ENCODE measurements at regions not wholly inside any gene's neighbourhood (a gene's known extent, or its start where the extent isn't known, plus 50 kb on each side); places are given as distances from the start of the nearest gene placed in this dataset.

DNA sequence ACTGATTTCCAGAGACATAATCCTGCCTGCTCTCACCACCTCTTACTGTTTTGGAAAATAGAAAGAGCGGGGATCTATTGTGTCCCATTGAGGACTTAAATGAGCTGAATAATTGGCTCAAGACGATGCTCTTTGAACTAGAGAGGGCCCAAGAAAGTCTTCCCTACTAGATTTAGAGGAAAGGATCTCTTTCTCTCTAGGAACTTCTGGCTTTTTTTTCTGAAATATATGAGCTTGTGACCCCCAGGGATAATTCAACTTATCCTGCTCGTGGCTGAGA lies 461.4 kb upstream of the KIRREL3 start:
- H3K36me3 Mint-ChIP-seq: no peaks in the 10 kb centered on the region
- H3K4me3 Mint-ChIP-seq: no peak overlapping the region
- Histone ChIP-seq H3K4me3 (ENCODE audit: low read length) (no peak overlapping the region), H3K9me3 (ENCODE audit: control insufficient read depth in 2 of 3, low read length in 3 of 3) (no peaks in the 10 kb centered on the region), H3K27ac (ENCODE audit: low read depth, low read length) (no peak overlapping the region), H3K27me3 (ENCODE audit: control insufficient read depth in 2 of 2, insufficient read depth in 2 of 2, low read length in 2 of 2) (no peaks in the 10 kb centered on the region), H3K4me1 (ENCODE audit: control insufficient read depth in 2 of 2, insufficient read depth in 2 of 2, low read length in 2 of 2) (no peaks in the 10 kb centered on the region), H3K36me3 (ENCODE audit: control insufficient read depth in 2 of 3, insufficient read depth in 3 of 3, low read length in 3 of 3) (no peaks in the 10 kb centered on the region)
- no peak for DNase-seq
- peaks cover 0 to 10% (median 6%) of the 10 kb centered on the region in 5 donors for H3K27me3 Mint-ChIP-seq
- no peaks in the 10 kb centered on the region for H3K4me1 Mint-ChIP-seq
- ATAC-seq: no peak
- H3K27ac Mint-ChIP-seq: no peak overlapping the region
- ChIA-PET CTCF (no interaction called here), POLR2A (no interaction called here)
- peaks cover 0 to 4% (median 0%) of the 10 kb centered on the region in 11 donors for H3K9me3 Mint-ChIP-seq
- intact Hi-C loops (cut with micrococcal nuclease): no loop called here

DNA sequence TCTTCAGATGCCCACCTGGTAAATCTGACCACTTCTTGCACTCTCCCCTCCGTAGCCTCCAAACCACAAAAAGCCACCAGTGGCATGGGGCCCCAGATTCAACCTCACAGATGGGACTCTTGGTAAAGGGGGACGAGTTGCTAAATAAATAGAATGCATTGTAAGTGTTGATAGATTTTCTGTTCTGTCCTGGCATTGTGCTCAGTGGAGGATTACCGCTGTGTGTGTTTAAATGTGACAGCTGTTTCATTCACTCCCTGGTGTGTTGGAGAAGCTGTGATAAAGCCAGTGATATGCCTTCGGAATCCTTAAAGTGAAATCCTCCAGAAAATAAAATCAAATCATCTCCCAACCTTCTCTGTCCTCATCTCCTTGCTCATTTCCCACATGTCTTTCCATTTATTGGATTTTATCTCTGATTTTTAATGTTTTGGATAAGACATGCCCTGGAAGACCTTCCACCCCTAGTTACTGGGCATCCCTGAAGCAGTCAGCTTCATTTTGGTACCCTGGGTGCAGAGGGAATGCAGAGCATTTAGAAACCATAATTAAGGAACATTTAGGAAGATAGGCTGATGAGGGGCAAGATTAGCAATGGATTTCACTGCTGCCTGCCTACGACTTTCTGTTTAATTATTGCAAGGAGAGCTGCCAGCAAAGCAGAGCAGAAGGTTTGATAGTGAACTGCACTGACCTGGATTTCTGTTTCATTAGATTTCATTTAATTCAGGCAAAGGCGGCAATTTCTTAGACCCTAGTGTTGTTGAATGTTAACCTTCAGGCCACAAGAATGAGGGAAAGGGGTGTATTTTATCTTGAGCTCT lies 460.9 kb upstream of the KIRREL3 start:
- Mint-ChIP-seq H3K4me3 (no peak overlapping the region), H3K27me3 (peaks cover 0 to 10% (median 6%) of the 10 kb centered on the region in 5 donors), H3K27ac (no peak overlapping the region), H3K4me1 (no peaks in the 10 kb centered on the region), H3K36me3 (no peaks in the 10 kb centered on the region), H3K9me3 (peaks cover 0 to 4% (median 0%) of the 10 kb centered on the region in 11 donors)
- POLR2A ChIA-PET: no interaction called here
- Histone ChIP-seq H3K4me1 (ENCODE audit: control insufficient read depth in 2 of 2, insufficient read depth in 2 of 2, low read length in 2 of 2) (no peaks in the 10 kb centered on the region), H3K9me3 (ENCODE audit: control insufficient read depth in 2 of 3, low read length in 3 of 3) (no peaks in the 10 kb centered on the region), H3K27me3 (ENCODE audit: control insufficient read depth in 2 of 2, insufficient read depth in 2 of 2, low read length in 2 of 2) (no peaks in the 10 kb centered on the region), H3K36me3 (ENCODE audit: control insufficient read depth in 2 of 3, insufficient read depth in 3 of 3, low read length in 3 of 3) (no peaks in the 10 kb centered on the region), H3K4me3 (ENCODE audit: low read length) (no peak overlapping the region), H3K27ac (ENCODE audit: low read depth, low read length) (no peak overlapping the region)
- ATAC-seq (no peak), DNase-seq (no peak)
- intact Hi-C loops (cut with micrococcal nuclease): no loop called here
- CTCF ChIA-PET: no interaction called here

DNA sequence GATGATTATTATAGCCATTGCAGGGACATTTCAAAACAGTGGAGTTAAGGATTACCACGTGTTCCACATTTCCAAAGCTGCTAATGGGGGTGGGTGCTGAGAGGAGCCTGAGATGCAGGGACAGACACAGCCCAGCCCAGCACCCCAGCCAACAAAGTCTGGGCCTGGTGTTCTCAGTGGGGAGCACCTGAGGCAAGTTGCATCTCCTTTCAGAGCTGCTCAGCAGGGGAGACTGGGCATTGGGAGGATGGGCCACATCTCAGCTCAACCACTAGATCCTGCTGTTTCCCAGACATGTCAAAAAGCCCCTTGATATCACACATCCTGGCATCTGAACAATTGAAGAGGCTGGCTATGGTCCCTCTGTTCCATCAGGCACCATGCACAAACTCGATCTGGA lies 458.0 kb upstream of the KIRREL3 start:
- Histone ChIP-seq H3K4me1 (ENCODE audit: control insufficient read depth in 2 of 2, insufficient read depth in 2 of 2, low read length in 2 of 2) (no peaks in the 10 kb centered on the region), H3K36me3 (ENCODE audit: control insufficient read depth in 2 of 3, insufficient read depth in 3 of 3, low read length in 3 of 3) (no peaks in the 10 kb centered on the region), H3K27me3 (ENCODE audit: control insufficient read depth in 2 of 2, insufficient read depth in 2 of 2, low read length in 2 of 2) (no peaks in the 10 kb centered on the region), H3K9me3 (ENCODE audit: control insufficient read depth in 2 of 3, low read length in 3 of 3) (no peaks in the 10 kb centered on the region), H3K4me3 (ENCODE audit: low read length) (no peak overlapping the region), H3K27ac (ENCODE audit: low read depth, low read length) (no peak overlapping the region)
- Mint-ChIP-seq H3K27ac (no peak overlapping the region), H3K4me1 (no peaks in the 10 kb centered on the region), H3K27me3 (peaks cover 0 to 10% (median 7%) of the 10 kb centered on the region in 5 donors), H3K9me3 (peaks cover 0 to 4% (median 0%) of the 10 kb centered on the region in 11 donors), H3K4me3 (no peak overlapping the region), H3K36me3 (no peaks in the 10 kb centered on the region)
- ChIA-PET CTCF (interaction anchor here (0.6 kb wide), 1 partner anchor 21 kb away, joined by 3 read pairs; no protein-coding TSS in a partner anchor), POLR2A (no interaction called here)
- DNase-seq (no peak), ATAC-seq (no peak)
- intact Hi-C loops (cut with micrococcal nuclease): no loop called here

DNA sequence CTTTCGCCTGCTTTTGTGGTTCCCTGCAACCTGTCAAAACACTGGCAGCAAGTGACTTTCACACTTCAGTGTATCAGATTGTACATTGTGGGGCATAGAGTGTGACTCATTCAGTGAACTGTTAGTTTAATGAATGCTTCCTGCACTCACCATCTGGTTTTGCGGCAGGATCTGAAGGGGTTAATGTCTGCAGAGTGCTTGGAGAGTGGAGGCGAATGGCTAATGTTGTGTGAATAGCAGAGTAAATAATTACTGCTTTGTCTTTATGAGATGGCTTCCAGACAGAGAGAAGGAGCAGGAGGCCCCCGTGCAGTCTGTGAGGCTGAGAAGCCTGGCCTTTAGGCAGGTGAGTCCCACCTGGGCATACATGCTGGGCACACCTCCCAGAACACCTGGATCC lies 454.3 kb upstream of the KIRREL3 start:
- Mint-ChIP-seq H3K27ac (no peak overlapping the region), H3K27me3 (peaks cover 0 to 4% (median 0%) of the 10 kb centered on the region in 5 donors), H3K9me3 (peaks cover 0 to 3% (median 0%) of the 10 kb centered on the region in 11 donors), H3K36me3 (no peaks in the 10 kb centered on the region), H3K4me1 (no peaks in the 10 kb centered on the region), H3K4me3 (no peak overlapping the region)
- Histone ChIP-seq H3K27me3 (ENCODE audit: control insufficient read depth in 2 of 2, insufficient read depth in 2 of 2, low read length in 2 of 2) (no peaks in the 10 kb centered on the region), H3K4me1 (ENCODE audit: control insufficient read depth in 2 of 2, insufficient read depth in 2 of 2, low read length in 2 of 2) (no peaks in the 10 kb centered on the region), H3K4me3 (ENCODE audit: low read length) (no peak overlapping the region), H3K36me3 (ENCODE audit: control insufficient read depth in 2 of 3, insufficient read depth in 3 of 3, low read length in 3 of 3) (no peaks in the 10 kb centered on the region), H3K9me3 (ENCODE audit: control insufficient read depth in 2 of 3, low read length in 3 of 3) (no peaks in the 10 kb centered on the region), H3K27ac (ENCODE audit: low read depth, low read length) (no peak overlapping the region)
- ChIA-PET POLR2A (no interaction called here), CTCF (no interaction called here)
- ATAC-seq (no peak), DNase-seq (no peak)
- intact Hi-C loops (cut with micrococcal nuclease): no loop called here

DNA sequence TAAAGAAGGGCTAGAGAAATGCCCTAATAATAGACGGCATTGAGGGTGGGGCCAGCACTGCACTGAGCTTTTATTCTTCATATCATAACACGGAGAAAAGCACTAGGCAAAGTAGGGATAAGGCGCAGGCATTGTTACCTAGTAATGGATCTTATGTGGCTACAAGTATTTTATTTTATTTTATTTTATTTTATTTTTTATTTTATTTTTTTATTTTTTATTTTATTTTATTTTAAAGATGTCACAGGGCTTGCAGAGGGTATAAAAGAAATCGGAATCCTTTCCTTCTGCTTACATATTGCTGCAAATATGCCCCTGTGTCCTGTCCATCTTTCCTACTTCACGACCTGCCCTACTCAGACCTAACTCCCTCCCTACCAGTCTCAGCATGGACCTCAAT lies 452.0 kb upstream of the KIRREL3 start:
- intact Hi-C loops (cut with micrococcal nuclease): no loop called here
- Mint-ChIP-seq H3K27me3 (peaks cover 0 to 4% (median 0%) of the 10 kb centered on the region in 5 donors), H3K27ac (no peak overlapping the region), H3K36me3 (no peaks in the 10 kb centered on the region), H3K4me3 (no peak overlapping the region), H3K4me1 (no peaks in the 10 kb centered on the region), H3K9me3 (peaks cover 0 to 3% (median 0%) of the 10 kb centered on the region in 11 donors)
- Histone ChIP-seq H3K4me3 (ENCODE audit: low read length) (no peak overlapping the region), H3K27ac (ENCODE audit: low read depth, low read length) (no peak overlapping the region), H3K27me3 (ENCODE audit: control insufficient read depth in 2 of 2, insufficient read depth in 2 of 2, low read length in 2 of 2) (no peaks in the 10 kb centered on the region), H3K4me1 (ENCODE audit: control insufficient read depth in 2 of 2, insufficient read depth in 2 of 2, low read length in 2 of 2) (no peaks in the 10 kb centered on the region), H3K36me3 (ENCODE audit: control insufficient read depth in 2 of 3, insufficient read depth in 3 of 3, low read length in 3 of 3) (no peaks in the 10 kb centered on the region), H3K9me3 (ENCODE audit: control insufficient read depth in 2 of 3, low read length in 3 of 3) (no peaks in the 10 kb centered on the region)
- ChIA-PET POLR2A (no interaction called here), CTCF (no interaction called here)
- DNase-seq: no peak
- ATAC-seq: no peak

DNA sequence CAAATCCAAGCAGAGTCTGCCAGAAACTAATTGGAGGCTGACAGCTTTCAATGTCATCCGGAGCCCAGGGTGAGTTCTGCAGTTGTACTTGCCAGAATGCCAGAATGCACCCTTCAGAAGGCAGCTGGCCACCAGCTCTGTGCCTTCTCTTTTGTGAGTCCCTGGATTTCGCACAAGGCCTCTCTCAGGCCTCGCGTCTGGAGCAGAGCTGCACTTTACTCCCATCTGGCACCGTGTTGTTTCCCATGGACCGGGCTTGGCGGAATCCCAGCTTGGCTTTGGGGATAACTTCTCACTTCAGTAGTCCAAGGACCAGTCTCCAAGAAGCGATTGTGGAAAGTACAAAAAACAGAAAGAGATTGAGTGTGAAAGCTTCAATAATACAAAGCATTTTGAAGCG lies 451.3 kb upstream of the KIRREL3 start:
- H3K9me3 ChIP-seq (ENCODE audit: control insufficient read depth in 2 of 3, low read length in 3 of 3): no peaks in the 10 kb centered on the region
- Mint-ChIP-seq H3K36me3 (no peaks in the 10 kb centered on the region), H3K27me3 (peaks cover 0 to 4% (median 1%) of the 10 kb centered on the region in 5 donors), H3K4me3 (no peak overlapping the region), H3K4me1 (no peaks in the 10 kb centered on the region), H3K9me3 (peaks cover 0 to 3% (median 0%) of the 10 kb centered on the region in 11 donors), H3K27ac (no peak overlapping the region)
- ChIA-PET CTCF (no interaction called here), POLR2A (no interaction called here)
- no peak for DNase-seq
- H3K27me3 ChIP-seq (ENCODE audit: control insufficient read depth in 2 of 2, insufficient read depth in 2 of 2, low read length in 2 of 2): no peaks in the 10 kb centered on the region
- no peak overlapping the region for H3K4me3 ChIP-seq (ENCODE audit: low read length)
- intact Hi-C loops (cut with micrococcal nuclease): no loop called here
- no peaks in the 10 kb centered on the region for H3K36me3 ChIP-seq (ENCODE audit: control insufficient read depth in 2 of 3, insufficient read depth in 3 of 3, low read length in 3 of 3)
- ATAC-seq: no peak
- H3K4me1 ChIP-seq (ENCODE audit: control insufficient read depth in 2 of 2, insufficient read depth in 2 of 2, low read length in 2 of 2): no peaks in the 10 kb centered on the region
- H3K27ac ChIP-seq (ENCODE audit: low read depth, low read length): no peak overlapping the region

DNA sequence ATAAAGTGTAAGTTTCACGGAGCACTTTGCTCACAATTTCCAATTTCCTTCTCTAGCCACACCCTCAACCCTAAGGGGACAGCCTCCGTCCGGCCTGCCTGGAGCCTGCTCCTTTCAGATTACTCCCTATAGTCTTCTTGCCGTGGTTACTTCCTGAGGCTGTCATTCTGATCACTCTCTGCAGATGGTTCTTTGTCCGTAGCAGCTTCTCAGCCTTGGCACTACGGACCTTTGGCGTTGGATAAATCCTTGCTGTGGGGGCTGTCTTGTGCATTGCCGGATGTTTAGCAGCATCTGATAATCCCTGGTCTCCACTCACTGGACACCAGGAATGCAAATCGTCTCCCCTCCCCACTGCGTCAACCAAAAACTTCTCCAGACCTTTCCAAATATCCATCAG lies 447.5 kb upstream of the KIRREL3 start:
- POLR2A ChIA-PET: no interaction called here
- H3K4me1 Mint-ChIP-seq: no peaks in the 10 kb centered on the region
- no peaks in the 10 kb centered on the region for H3K27me3 ChIP-seq (ENCODE audit: control insufficient read depth in 2 of 2, insufficient read depth in 2 of 2, low read length in 2 of 2)
- intact Hi-C loops (cut with micrococcal nuclease): no loop called here
- H3K4me1 ChIP-seq (ENCODE audit: control insufficient read depth in 2 of 2, insufficient read depth in 2 of 2, low read length in 2 of 2): no peaks in the 10 kb centered on the region
- ATAC-seq (no peak), DNase-seq (no peak)
- H3K4me3 ChIP-seq (ENCODE audit: low read length): no peak overlapping the region
- CTCF ChIA-PET: no interaction called here
- H3K9me3 Mint-ChIP-seq: peaks cover 0 to 6% (median 0%) of the 10 kb centered on the region in 11 donors
- H3K36me3 Mint-ChIP-seq: no peaks in the 10 kb centered on the region
- no peak overlapping the region for H3K27ac ChIP-seq (ENCODE audit: low read depth, low read length)
- H3K27me3 Mint-ChIP-seq: peaks cover 0 to 11% (median 3%) of the 10 kb centered on the region in 5 donors
- H3K9me3 ChIP-seq (ENCODE audit: control insufficient read depth in 2 of 3, low read length in 3 of 3): no peaks in the 10 kb centered on the region
- no peak overlapping the region for H3K4me3 Mint-ChIP-seq
- H3K36me3 ChIP-seq (ENCODE audit: control insufficient read depth in 2 of 3, insufficient read depth in 3 of 3, low read length in 3 of 3): no peaks in the 10 kb centered on the region
- no peak overlapping the region for H3K27ac Mint-ChIP-seq

All from naive thymus-derived CD4-positive, alpha-beta T cell (primary cell).